Right renal cortex interstitium (tissue), 3 donors: ENCODE measurements at regions not wholly inside any gene's neighbourhood (a gene's known extent, or its start where the extent isn't known, plus 50 kb on each side); places are given as distances from the start of the nearest gene placed in this dataset.

Experiments used
- DNase-seq, 3 donors: peaks; one replicate each; pipeline ENCODE4 v3.0.0-alpha.2; 2013; ENCODE audit warnings: low read depth in 3 of 3, low spot score in 2 of 3

DNA sequence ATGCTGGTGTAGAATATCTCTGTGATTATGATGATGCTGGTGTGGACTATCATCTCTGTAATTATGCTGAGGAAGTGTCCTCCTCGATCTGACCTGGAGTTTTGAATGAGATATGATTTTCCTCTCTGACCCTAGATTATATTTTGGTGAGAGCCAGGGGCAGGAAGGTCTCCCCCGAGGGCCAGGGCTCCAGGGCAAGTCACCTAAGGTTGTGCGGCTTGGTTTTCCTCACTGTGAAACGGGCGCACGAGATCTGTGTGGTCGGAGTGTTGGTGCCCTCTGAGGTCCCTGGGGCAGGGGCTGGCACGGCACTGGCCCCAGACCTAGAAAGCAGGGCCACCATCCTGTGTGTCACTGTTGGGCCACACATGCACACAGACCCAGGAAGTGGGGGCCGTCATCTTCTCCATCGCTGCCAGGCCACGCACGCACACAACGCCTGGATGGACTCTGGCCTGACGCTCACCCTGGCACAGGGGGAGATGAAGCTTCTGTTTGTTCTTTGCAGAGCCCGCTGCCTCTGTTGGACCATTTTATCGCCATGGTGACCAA, 67.7 kb upstream of the ZNF469 start:
- no peak for DNase-seq

DNA sequence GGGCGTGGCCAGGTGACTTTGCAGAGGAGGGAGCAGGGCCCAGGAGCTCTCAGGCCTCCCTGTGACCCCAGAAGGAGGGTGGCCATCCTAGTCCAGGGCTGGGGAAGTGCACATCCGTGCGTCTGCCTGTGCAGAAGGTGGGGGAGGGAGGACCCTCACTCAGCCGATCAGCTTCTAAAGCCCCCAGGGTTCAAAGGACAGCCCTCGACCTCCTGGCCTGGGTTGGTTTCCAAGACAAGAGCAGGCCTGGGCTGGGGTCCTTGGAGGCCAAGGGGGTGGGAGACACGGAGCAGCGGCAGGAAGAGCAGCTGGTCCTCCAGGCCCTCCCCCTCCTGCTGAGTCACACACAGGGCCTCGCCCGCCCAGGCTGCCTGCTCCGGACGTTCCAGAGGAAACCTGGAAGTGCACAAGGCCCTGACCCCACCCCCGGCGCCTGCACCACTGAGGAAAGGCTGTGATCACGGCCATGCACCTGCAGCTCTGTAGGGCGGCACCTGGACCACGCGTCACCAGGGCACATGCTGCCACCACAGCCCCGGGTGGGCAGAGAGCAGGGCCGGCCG, 67.1 kb upstream of the ZNF469 start:
- no peak for DNase-seq

DNA sequence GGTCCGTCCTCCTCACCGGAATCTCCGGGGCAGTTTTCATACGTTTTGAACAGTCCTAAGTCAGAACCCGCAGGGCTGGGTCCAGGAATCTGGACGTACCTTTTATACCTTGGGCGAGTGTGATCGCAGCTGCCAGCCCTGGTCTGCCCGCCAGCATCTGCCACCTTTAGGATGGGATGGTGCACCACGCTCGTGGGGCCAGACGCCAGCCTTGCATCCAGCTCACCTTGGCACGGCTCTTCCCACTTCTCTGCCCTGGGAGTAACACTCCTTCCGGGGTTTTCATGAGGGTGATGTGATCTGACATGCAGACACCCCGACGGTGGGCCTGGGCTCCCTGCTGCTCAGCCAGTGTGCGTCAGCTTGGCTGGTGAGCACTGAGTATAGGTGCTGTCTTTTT, 66.6 kb upstream of the ZNF469 start:
- DNase-seq = no peak

DNA sequence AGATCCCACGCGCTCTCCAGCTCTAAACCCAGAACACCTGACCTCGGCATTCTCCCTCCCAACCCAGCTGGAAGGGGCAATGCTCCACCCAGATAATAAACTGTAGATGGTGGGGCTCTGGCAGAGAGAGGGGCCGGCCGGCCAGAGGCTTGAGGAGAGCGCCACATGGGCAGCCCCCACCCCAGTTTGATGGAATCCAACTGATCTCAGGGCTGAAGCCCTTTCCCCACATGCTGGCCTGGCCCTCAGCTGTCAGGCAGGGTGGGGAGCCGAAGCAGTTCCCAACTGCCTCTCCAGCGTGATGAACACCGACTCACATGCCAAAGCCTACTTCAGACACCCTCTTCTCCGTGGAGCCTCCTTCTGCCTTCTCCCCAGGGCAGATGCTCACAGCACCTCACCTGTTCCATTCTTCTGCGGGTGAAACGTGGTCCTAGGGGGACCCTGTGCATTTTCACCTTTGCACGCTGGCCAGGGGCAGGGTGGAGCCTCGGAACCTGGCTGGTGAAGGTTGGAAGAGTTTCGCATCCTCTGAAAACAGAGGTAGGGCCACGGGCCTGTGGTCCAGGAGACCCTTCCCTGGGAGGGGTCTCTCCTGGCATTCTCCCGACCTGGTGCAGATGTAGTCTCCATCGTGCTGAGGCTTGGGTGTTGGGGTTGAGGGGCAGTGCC, 65.7 kb upstream of the ZNF469 start:
- no peak for DNase-seq

DNA sequence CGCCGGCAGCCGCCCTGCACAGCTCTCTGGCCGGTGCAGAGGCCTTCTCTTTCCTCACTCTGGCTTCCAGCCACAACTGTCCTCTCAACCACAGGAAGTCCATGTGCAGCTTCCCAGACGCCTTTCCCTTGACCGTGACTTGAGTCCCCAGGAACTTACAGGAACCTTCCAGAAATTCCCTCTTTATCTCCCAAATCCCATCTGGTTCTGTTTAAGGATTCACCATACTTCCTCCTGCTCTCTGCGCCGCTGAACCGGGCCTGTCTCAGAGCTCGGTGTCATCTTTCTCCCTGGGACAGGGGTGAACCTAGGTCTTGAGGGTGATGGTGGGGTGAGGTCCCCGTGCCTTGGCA, 65.2 kb upstream of the ZNF469 start:
- DNase-seq = no peak

DNA sequence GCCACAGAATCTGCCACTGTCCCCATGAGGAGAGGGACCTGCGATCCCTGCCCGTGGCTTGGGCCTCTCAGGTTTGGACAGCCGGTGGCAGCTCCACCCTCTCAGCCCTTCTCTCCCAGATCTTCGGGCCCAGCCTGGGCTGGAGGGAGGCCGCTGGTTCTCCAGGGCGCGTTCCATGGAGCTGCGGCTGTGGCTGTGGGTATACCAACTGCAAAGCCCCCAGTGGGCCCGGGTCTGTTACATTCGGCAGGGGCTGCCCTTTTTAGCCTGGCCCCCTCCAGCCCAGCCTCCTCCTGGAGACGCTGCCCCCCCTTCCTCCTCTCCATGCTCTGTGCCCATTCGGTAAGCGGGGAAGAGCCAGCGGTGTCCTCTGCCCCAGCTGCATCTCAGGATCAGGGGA, 64.7 kb upstream of the ZNF469 start:
- DNase-seq = no peak

DNA sequence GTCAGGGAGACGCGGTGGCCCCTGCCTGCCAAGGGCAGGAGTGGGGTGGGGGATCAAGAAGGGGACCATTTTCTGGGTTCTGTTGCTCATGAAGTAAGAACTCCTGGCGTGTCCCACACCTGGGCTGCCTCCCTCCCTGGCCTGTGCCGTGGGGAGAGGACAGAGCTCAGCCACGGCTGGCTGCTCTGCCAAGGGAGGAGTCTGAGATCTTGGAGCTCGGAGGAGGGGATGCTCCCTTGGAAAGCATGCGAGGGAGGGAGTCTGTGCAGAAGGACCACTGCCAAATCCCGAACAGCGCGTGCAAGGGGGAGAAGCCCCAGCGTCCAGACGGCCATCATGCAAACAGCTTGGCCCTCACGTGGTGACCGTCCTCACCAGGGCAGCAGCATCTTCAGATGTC, 64.2 kb upstream of the ZNF469 start:
- DNase-seq = no peak

DNA sequence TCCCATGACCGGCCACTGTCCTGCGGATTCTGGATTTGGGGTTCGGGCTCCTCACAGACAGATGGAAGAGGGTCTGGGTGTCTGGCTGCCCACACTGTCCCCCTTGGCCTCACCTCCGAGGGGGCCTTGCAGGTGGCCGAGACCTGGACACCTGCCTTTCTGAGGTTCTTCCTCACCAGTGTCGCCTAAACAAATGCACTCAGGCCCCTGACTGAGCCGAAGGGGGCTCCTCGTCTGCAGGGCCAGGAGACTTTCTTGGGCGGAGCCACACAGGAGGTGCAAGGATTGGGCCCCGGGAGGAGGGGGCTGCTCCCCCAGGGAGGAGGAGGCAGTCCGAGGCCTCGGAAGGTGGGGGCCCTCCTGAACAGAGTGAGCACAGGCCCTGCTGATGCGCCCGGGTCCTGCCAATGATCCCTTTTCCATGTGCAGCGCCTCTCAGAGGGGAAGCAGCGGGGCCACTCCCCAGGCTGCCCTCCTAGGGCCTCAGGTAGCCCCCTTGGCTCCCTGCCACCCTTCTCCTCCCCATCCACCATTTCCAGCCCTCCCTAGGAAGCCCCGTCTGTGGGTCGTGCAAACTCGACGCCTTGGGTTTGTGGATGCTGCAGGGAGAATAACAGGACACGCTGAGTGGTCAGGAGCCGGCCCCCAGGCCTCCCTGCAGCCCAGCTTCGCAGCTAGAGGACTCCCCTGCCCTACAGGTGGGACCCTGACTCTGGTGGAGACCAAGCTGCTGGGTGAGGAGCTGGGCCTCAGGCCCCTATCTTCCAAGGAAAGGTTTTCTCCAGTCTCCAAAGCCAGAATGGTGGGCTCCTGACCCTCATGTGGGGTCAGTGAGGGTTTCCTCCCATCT, 63.4 kb upstream of the ZNF469 start:
- no peak for DNase-seq

DNA sequence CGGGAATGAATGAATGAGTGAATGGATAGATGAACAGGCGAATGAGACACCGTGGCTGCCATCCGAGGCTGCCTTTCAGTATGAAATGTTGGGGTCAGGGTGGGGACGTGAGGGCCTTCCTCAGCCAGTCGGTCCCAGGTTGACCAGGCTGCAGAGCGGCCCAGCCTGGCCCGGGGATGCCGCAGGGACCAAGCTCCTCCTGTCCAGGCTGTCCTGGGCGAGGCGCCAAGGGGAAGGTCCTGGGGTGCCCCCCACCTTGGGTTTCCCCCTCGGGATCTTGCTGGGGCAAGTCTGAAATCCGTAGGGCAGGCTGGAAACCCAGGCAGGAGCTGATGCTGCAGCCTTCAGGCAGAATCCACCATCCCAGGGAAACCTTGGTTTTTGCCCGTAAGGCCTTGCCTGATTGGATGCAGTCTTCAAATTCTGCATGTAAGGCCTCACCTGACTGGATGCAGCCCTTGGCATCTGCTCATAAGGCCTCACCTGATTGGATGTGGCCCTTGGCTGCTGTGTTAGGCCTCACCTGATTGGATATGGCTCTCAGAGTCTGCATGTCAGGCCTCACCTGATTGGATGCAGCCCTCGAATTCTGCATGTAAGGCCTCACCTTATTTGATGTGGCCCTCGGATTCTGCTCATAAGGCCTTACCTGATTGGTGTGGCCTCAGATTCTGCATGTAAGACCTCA, 61.7 kb upstream of the ZNF469 start:
- no peak for DNase-seq

DNA sequence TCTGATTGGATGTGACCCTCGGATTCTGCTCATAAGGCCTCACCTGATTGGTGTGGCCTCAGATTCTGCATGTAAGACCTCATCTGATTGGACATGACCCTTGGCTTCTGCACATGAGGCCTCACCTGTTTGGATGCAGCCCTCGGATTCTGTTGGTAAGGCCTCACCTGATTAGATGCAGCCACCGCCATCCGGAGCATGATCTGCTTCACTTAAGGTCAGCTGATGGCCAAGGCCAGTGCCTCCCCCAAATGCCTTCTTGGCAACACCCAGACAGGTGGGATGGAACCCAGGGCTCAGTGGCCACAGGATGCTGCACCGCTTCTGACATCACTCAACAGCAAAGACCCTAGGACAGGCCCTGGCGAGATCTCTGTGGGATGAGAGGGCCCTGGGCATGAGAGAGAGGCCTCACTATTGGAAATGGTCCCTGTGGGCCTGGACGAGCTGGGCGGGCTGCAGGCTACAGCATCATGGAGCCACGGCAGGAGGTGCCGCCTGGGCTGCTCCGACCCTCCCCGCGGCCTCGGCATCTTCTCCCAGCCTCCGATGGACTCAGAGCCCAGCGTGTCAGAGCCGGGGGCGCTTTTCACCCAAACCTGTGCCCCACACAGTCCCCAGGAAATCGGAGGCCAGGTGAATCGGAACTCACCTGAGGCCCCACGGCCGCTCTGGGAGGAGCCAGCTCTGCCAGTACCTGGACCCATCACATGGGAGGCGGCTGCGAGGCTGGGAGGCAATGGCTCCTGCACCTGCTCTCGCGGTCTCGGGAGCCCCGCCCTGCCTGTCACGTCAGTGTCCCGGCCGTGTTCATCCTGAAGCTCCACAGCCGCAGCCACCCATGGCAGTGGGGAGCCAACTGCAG, 60.9 kb upstream of the ZNF469 start:
- no peak for DNase-seq

DNA sequence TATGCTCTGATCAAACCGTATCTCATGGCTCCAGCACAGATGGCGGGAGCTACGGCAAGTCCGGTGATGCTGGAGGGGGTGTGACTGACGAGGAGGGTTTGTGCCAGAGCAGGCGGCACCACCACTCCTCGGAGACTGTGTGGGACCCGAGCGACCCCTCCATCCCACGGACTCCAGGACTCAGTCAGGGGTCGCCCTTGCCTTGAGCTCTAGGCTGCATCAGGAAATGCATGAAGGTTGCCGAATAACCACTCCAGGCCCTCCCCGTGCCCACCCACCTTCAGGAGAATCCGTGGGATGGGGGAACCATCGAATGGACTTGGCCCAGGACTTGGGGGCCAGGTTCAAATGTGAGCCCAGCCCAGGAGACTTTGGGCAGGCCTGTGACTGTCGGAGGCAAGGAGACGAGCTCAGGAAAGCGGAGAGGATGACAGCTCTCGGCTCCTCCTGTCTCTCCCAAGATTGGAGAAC, 60.2 kb upstream of the ZNF469 start:
- DNase-seq = no peak

DNA sequence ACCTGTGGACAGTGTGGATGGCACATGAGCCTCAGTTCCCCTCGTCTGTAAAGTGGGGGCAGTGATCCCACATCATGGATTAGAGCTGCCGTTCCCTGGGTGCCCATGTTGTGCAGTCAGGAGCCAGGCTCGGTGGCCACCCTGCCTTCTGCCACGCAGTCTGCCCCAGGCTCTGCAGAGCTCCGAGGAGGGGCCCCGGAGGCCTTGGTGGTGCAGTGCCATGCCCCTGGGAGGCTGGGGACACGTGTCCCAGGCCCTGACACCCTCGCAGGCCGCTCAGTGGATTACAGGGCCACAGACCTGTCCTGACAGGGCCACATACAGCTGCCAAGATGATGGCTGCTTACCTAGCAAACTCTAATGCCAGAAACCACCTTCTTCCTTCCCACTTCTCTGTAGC, 59.7 kb upstream of the ZNF469 start:
- no peak for DNase-seq

DNA sequence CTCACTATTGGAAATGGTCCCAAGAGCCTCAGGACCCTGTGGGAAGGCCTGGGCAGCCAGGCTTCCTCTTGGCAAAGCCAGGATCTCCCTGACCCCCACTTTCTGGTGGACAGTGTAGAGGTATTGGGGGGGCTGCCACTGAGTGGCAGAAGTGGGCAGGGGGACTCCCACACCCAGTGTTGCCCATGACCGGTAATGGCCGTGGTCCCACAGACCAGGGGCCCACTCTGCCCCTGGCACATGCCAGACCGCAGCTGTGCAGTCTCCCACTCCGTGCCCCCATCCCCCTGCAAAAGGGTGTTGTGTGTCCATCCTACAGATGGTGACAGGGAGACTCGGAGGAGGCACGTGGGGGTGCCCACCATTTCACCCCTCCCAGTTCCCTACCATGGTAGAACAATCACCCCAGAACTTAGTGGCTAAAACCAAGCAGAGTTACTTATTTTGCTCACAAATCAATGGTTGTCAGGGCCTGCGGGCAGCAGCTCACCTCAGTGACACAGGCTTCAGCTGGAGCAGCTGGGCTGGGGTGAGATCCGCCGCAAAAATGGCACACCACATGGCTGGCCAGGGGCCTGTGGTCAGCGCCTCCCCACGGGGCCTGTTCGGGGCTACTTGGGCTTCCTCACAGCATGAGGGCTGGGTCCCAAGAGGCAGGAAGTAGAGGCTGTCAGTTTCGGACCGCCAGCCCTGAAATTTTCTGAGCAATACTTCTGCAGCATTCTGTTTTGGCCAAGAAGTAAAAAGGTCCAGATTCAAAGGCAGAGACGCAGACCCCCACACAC, 59.0 kb upstream of the ZNF469 start:
- DNase-seq = no peak

DNA sequence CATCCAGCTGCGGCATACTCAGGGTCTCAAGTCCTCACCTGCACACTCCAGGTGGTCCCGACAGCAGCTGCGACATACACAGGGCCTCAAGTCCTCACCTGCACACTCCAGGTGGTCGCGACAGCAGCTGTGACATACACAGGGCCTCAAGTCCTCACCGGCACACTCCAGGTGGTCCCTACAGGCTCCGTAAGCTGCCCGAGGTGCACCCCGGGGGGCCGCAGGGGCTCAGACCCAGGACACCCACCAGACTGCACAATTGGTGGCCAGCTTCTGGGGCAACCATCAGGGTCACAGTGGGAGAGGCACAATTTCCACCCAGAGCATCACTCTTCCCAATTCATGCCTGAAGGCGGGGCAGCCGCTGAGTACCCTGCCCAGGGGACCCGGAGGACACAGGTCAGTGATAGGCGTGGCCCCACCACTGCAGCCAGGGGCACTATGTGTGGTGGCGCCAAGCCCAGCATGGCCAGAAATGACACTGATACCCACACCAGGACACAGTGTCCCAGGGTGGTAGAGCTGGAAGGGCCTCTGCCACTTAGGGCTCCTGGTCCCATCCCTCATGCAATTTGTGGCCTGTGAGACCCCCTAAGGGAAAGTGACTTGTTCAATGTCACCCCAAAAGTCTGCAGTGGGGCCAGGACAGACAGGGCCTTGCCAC, 57.5 kb upstream of the ZNF469 start:
- no peak for DNase-seq

DNA sequence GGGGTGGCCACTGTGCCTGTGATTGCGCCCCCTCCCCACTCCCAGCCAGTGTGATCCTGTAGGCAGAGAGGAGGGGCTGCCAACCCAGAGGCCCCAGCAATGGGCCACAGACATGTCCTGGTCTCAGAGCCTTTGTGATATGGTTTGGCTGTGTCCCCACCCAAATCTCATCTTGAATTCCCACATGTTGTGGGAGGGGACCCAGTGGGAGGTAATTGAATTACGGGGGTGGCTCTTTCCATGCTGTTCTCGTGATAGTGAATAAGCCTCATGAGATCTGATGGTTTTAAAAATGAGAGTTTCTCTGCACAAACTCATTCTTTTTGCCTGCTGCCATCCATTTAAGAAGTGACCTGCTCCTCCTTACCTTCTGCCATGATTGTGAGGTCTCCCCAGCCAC, 56.8 kb upstream of the ZNF469 start:
- no peak for DNase-seq

DNA sequence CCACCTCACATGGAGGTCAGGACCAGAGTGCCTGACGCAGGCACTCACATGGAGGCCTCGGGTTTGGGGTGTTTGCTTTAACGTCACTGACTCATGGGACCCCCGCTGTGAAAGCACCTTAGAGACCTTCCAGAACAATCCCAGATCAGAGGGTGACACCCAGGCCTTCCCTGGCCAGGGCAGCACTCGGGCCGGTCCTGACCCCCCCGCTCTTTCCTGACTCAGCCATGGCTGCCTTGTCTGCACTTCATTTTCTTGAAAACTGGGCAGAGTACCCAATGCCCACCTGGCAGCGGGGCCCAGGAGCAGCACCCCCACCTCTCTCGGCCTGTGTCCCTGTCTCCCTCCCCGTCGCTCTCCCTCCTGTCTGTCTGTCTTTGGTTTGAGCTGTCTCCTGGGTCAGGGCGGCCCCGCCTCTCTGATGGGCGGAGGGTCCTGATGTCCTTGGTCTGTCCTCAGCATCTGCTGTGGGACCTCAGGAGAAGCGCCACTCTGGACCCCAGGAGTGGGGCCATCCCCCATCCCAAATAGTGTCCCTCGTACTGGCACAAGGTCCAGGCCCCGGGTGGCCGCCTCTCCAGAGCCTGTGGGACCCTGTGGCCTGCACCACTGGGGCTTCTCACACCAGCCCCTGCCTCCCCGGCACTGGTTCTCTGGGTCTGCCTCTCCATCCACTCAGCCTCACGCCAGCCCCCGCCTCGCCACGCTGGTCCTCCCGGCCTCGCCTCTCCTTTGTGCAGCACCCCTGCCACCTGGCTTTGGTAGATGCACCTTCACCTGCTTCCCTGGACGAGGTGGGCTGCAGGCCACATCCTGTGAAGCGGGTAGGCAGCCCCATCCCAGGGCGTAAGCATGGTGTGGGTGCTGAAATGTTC, 55.9 kb upstream of the ZNF469 start:
- no peak for DNase-seq

DNA sequence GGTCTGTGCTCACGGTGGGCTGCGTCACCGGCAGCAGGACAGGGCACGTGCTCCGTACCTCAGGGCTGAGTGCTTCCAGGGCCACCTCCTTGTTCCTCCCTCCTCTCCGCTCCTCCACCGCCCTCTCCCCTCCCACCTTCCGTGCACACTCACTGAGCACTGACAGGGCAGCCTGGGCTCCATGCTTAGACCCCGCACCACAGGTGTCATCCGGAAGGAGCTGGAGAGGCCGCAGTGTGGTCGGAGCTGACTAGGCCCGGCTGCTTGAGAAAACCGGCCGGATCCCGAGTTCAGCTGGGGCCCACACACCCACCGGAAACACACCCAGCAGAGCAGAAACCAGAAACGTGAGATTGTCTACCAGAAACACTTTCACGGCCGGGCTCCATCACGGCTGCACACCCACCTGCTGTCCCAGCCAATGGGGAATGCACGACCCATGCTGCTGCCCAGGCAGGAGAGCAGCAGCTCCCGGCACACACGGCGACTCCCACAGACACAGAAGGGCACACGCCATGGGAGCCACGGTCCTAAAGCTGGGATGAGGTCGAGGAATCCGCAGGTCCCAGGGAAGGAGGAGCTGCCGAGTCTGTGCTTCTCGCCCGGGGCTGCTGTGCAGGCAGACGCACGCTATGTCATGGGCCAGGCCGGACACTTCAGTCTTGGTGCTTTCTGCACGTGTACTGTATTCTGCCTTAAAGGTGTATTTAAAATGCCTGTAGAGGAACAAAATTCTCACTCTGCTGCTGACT, 55.0 kb upstream of the ZNF469 start:
- DNase-seq = peak in 1 of 3 donors; percentile 10
